ENCODE measurements at regions not wholly inside any gene's neighbourhood (a gene's known extent, or its start where the extent isn't known, plus 50 kb on each side); places are given as distances from the start of the nearest gene placed in this dataset.

GRCh38 chr18:78908462-78909260 lies 71.0 kb upstream of the SALL3 start:
- Histone ChIP-seq H3K36me3 (no peaks in the 10 kb centered on the region), H3K27ac (no peak overlapping the region), H3K4me1 (no peaks in the 10 kb centered on the region), H3K4me3 (no peak overlapping the region), H3K9me3 (no peaks in the 10 kb centered on the region), H3K27me3 (peaks cover 0 to 2% (median 0%) of the 10 kb centered on the region in 9 donors)
- ATAC-seq (no peak), DNase-seq (no peak)
- TF ChIP-seq CTCF (IDR thresholded peaks at IDR 0.05) = no peak
- no peak for TF ChIP-seq POLR2A (IDR thresholded peaks at IDR 0.05)
- 89 to 92% (median 90%) methylated on average over 22 of the region's 22 CpGs for WGBS, 4 donors
- intact Hi-C loops (cut with DNase I) = no loop called here

GRCh38 chr18:78911751-78912283 lies 67.8 kb upstream of the SALL3 start:
- Histone ChIP-seq H3K27ac (no peak overlapping the region), H3K4me1 (no peaks in the 10 kb centered on the region), H3K4me3 (no peak overlapping the region), H3K27me3 (peaks cover 0 to 3% (median 0%) of the 10 kb centered on the region in 9 donors), H3K9me3 (no peaks in the 10 kb centered on the region), H3K36me3 (no peaks in the 10 kb centered on the region)
- intact Hi-C loops (cut with DNase I) = no loop called here
- no peak for DNase-seq
- ATAC-seq = no peak
- 40 to 42% (median 41%) methylated on average over 1 of the region's 1 CpG for WGBS, 4 donors
- TF ChIP-seq POLR2A (IDR thresholded peaks at IDR 0.05) (no peak), CTCF (IDR thresholded peaks at IDR 0.05) (no peak)

GRCh38 chr18:78912336-78912735 lies 67.3 kb upstream of the SALL3 start:
- peaks cover 0 to 3% (median 0%) of the 10 kb centered on the region in 9 donors for H3K27me3 ChIP-seq
- no peak overlapping the region for H3K4me3 ChIP-seq
- ATAC-seq = no peak
- H3K9me3 ChIP-seq = no peaks in the 10 kb centered on the region
- intact Hi-C loops (cut with DNase I) = no loop called here
- H3K4me1 ChIP-seq = no peaks in the 10 kb centered on the region
- DNase-seq = no peak
- WGBS, 4 donors = 72 to 89% (median 84%) methylated on average over 5 to 7 of the region's 7 CpGs
- no peak for TF ChIP-seq POLR2A (IDR thresholded peaks at IDR 0.05)
- no peak for TF ChIP-seq CTCF (IDR thresholded peaks at IDR 0.05)
- no peak overlapping the region for H3K27ac ChIP-seq
- H3K36me3 ChIP-seq = no peaks in the 10 kb centered on the region

- DNase-seq (no peak), ATAC-seq (no peak)
- no peaks in the 10 kb centered on the region for H3K9me3 ChIP-seq
- no peaks in the 10 kb centered on the region for H3K4me1 ChIP-seq
- H3K27me3 ChIP-seq = peaks cover 0 to 3% (median 0%) of the 10 kb centered on the region in 9 donors
- TF ChIP-seq POLR2A (IDR thresholded peaks at IDR 0.05) = no peak
- TF ChIP-seq CTCF (IDR thresholded peaks at IDR 0.05) = no peak
- H3K27ac ChIP-seq = no peak overlapping the region
- intact Hi-C loops (cut with DNase I) = no loop called here
- H3K4me3 ChIP-seq = no peak overlapping the region
- H3K36me3 ChIP-seq = no peaks in the 10 kb centered on the region
- 82 to 89% (median 85%) methylated on average over 17 to 18 of the region's 18 CpGs for WGBS, 4 donors
Observed at GRCh38 chr18:78912844-78913243, 66.8 kb upstream of the SALL3 start.

Data from heart left ventricle (tissue), 16 donors.